Astrocyte of the spinal cord (primary cell): ENCODE measurements at regions not wholly inside any gene's neighbourhood (a gene's known extent, or its start where the extent isn't known, plus 50 kb on each side); places are given as distances from the start of the nearest gene placed in this dataset.

ENCODE experiments used
- DNase-seq: peaks from one replicate; pipeline ENCODE4 v3.0.0; 2011; ENCODE audit warnings: low read depth, low spot score
- H3K4me3 ChIP-seq: 2 replicates; pipeline ENCODE4 v1.5.1; 2011; ENCODE audit warnings: low read depth, mild to moderate bottlenecking, low read length, moderate library complexity
- in situ Hi-C: cut with HindIII; loops from 2 replicates; pipeline ENCODE4 v1.10.0; 2017; ENCODE audit warnings: low sequenced_read_pairs
- TF ChIP-seq, protein P1 (sequence below): IDR thresholded peaks from 2 replicates; pipeline ENCODE4 v1.5.1; 2012; ENCODE audit warnings: low read depth, mild to moderate bottlenecking, low read length, inconsistent platforms

DNA sequence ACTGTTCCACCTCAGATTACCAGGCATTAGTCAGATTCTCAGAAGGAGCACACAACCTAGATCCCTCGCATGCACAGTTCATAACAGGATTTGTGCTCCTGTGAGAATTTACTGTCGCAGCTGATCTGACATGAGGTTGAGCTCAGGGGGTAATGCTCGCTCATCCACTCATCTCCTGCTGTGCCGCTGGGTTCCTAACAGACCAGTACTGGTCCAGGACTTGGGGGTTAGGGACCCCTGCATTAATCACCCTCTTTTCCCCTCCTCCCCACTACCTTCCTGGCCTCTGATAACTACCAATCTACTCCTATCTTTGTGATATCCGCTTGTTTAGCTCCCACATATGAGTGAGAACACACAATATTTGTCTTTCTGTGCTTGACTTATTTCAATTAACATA is 83.5 kb upstream of the FSHB start:
- TF ChIP-seq, protein P1, sequence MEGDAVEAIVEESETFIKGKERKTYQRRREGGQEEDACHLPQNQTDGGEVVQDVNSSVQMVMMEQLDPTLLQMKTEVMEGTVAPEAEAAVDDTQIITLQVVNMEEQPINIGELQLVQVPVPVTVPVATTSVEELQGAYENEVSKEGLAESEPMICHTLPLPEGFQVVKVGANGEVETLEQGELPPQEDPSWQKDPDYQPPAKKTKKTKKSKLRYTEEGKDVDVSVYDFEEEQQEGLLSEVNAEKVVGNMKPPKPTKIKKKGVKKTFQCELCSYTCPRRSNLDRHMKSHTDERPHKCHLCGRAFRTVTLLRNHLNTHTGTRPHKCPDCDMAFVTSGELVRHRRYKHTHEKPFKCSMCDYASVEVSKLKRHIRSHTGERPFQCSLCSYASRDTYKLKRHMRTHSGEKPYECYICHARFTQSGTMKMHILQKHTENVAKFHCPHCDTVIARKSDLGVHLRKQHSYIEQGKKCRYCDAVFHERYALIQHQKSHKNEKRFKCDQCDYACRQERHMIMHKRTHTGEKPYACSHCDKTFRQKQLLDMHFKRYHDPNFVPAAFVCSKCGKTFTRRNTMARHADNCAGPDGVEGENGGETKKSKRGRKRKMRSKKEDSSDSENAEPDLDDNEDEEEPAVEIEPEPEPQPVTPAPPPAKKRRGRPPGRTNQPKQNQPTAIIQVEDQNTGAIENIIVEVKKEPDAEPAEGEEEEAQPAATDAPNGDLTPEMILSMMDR = no peak
- in situ Hi-C loops = no loop called here
- H3K4me3 ChIP-seq = no peak overlapping the region
- no peak for DNase-seq

DNA sequence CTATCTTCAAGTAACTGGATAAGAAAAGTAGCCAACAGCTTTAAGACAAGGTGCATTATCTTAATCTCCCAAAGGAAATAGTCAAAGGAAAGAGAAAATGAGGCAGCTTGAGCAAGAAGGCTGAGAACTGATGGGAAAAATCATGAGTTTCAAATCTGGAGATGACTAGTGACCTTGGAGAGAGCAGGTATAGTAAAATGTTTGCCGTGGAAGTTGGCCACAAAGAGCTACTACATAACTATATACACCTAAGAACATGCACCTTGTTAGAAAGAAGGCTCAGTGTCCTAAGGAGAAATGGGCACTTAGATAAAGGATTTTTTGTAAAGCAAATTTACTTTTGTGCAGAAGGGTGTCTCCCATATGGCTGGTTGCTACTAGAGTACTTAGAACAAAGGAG is 80.8 kb upstream of the FSHB start:
- TF ChIP-seq, protein P1 = no peak
- in situ Hi-C loops = no loop called here
- DNase-seq = no peak
- no peak overlapping the region for H3K4me3 ChIP-seq

DNA sequence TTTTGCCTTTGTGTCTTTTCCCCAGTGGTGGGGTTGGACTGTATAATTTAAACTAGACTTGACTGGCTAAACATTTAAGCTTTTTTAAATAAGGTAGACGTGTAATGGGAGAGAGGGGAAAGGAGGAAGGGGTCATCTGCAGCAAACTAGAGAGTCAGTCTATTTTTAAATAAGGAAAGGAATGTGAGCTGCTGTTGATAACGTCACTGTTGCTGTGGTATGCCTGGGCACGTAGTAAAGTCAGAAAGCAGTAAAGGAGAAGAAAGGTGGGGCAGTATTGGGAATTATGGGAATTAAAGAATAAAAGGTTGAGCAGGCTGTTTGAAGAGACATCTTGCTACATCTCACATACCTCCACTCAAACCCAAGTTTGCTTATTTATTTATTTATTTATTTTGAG is 80.4 kb upstream of the FSHB start:
- no peak for DNase-seq
- H3K4me3 ChIP-seq = no peak overlapping the region
- in situ Hi-C loops = no loop called here
- TF ChIP-seq, protein P1 = no peak

DNA sequence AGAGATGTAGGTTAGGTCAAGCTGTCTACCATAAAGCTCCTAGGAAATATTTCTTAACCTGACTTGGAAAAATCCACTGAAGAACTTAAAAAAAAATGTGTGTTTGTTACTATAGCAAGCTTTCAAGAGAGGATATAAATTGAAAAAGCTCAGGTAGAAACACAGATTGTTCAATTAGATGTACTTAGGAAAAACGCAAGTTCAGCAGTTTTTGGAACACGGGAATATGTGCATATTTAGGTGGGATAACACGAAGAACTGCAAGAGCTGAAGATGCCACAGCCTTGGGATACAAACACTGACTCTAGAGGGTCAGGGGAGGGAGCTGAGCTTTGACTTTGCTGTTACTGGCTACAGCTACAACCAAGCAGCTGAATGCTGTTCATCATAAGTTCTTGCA is 77.8 kb upstream of the FSHB start:
- in situ Hi-C loops = no loop called here
- DNase-seq = no peak
- TF ChIP-seq, protein P1 = no peak
- H3K4me3 ChIP-seq = no peak overlapping the region

DNA sequence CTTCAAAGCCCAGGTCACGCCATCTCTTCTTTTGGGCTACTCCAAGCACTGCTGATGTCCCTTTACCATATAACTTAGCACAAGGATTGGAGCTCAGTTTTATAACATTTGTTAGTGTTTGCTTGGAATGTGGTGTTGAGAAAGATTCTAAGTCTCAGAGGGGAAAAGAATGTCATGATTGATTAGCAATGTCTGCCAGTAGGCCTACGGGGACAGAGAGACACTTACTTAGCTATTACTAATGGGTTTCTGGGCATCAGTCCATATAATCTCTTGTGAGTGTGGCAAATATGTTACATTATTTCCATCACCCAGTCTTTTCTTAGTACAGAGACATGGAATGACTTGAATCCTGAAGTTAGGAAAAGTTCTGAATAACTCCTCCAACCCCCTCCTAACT is 75.4 kb upstream of the FSHB start:
- TF ChIP-seq, protein P1 = no peak
- no peak for DNase-seq
- in situ Hi-C loops = no loop called here

DNA sequence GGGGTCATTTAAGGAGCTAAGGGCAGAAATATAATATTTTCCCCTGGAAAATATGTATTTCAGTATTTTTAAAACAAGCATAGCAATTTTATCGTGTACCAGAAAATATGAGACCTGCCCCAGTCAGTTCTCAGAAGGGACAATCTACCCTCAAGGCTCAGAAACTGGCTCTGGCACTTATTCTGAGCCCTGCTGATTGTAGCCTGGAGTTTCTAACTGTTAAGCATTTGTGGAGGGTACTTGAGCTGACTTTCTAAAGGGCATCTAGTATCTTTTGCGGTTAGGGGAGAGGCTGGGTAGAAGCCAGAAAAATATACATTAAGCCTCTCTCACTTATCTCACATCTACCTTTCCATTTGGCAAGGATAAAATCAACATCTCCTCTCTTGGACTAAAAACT is 71.3 kb upstream of the FSHB start:
- no peak for DNase-seq
- no peak overlapping the region for H3K4me3 ChIP-seq
- TF ChIP-seq, protein P1 = no peak
- in situ Hi-C loops = no loop called here

More for the DNA sequence above, 75.4 kb upstream of the FSHB start:
- no peak overlapping the region for H3K4me3 ChIP-seq

DNA sequence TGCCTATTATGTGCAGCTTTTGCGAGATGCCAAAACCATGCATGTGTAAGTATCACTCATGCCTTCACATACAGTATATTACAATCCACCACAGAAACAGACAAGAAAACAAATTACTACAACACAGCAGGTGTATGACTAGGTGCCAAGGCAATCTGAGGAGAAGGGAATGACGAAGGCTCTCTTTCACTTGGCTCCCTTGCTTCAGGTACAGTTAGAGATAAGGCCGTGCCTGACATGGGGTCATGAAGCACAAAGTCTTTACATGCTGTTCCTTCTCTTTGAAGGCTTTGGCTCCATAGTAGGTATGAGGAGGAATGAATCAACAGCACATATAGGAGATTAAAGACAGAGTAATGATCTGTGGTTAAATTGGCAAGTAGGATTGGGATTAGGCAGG is 65.2 kb upstream of the FSHB start:
- in situ Hi-C loops = no loop called here
- DNase-seq = no peak

More for the DNA sequence above, 65.2 kb upstream of the FSHB start:
- TF ChIP-seq, protein P1 = no peak
- H3K4me3 ChIP-seq = no peak overlapping the region
